T-helper 1 cell treated with Interleukin-12 subunit alpha and Interleukin-12 subunit beta and Interleukin-4 antibody, amounts not matched to agents 30 μg/mL and 1 μg/mL, for 36 hours (primary cell): ENCODE measurements at regions not wholly inside any gene's neighbourhood (a gene's known extent, or its start where the extent isn't known, plus 50 kb on each side); places are given as distances from the start of the nearest gene placed in this dataset.

Source experiments
- H3K27ac Mint-ChIP-seq: one replicate; pipeline ENCODE4 v1.8.0; 2021; ENCODE audit warnings: mild to moderate bottlenecking, mixed read lengths
- H3K27me3 Mint-ChIP-seq: one replicate; pipeline ENCODE4 v1.8.0; 2021; ENCODE audit warnings: low read depth, mixed read lengths
- H3K36me3 Mint-ChIP-seq: one replicate; pipeline ENCODE4 v1.8.0; 2021; ENCODE audit warnings: low read depth, mixed read lengths
- H3K4me1 Mint-ChIP-seq: one replicate; pipeline ENCODE4 v1.8.0; 2021; ENCODE audit warnings: low read depth, mixed read lengths
- H3K4me3 Mint-ChIP-seq: one replicate; pipeline ENCODE4 v1.8.0; 2021; ENCODE audit warnings: mild to moderate bottlenecking, moderate library complexity, mixed read lengths
- H3K9me3 Mint-ChIP-seq: one replicate; pipeline ENCODE4 v1.8.0; 2021; ENCODE audit warnings: mixed read lengths

- H3K4me1 Mint-ChIP-seq, result no peaks in the 10 kb centered on the region
- no peaks in the 10 kb centered on the region for H3K36me3 Mint-ChIP-seq
- H3K4me3 Mint-ChIP-seq, result no peak overlapping the region
- H3K27ac Mint-ChIP-seq, result no peak overlapping the region
- H3K9me3 Mint-ChIP-seq, result no peaks in the 10 kb centered on the region
- no peaks in the 10 kb centered on the region for H3K27me3 Mint-ChIP-seq
These were observed 452.2 kb downstream of the TSHZ3 start for GRCh38 chr19:30897034-30897433.

DNA sequence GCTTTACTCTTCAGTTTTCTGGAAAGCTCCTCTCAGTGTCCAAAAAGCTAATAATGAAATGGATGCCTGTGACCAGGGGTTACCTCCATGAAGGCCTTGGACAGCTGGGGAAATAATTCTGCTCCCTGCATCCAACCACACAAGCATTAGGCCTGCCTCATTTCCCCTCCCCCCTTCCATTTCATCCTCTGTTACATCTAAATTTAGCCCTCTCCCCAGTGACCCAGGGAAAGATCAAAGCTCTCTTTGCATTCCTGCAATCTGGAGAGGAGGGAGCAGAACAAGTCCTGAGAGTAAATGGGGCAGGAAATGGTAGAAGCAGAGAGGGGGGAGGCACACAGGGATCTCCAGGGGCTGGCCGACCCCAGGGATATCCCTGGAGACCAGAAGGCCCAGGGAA lies 452.7 kb downstream of the TSHZ3 start:
- no peak overlapping the region for H3K27ac Mint-ChIP-seq

DNA sequence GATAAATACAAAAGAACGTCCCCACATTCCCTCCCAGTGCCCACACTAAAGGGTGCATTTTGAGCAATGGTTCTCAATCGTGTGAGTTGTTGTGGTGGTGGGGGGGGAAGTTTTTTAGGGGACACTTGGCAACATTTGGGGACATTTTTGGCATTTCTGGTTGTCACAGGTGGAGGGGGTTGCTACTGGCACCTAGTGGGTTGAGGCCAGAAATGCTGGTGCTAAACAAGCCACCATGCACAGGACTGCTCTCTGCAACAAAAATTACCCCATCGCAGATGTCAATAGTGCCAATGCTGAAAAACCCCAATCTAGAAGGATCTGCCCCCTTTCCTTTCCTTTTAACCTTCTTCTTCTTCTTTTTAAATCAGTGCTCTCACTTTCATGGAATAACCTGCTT lies 453.3 kb downstream of the TSHZ3 start:
- Mint-ChIP-seq H3K27me3 (no peaks in the 10 kb centered on the region), H3K36me3 (no peaks in the 10 kb centered on the region), H3K4me3 (no peak overlapping the region), H3K4me1 (no peaks in the 10 kb centered on the region), H3K9me3 (no peaks in the 10 kb centered on the region), H3K27ac (no peak overlapping the region)

More for the DNA sequence above, 452.7 kb downstream of the TSHZ3 start:
- Mint-ChIP-seq H3K4me1 (no peaks in the 10 kb centered on the region), H3K4me3 (no peak overlapping the region), H3K27me3 (no peaks in the 10 kb centered on the region), H3K9me3 (no peaks in the 10 kb centered on the region), H3K36me3 (no peaks in the 10 kb centered on the region)

- Mint-ChIP-seq H3K9me3 (no peaks in the 10 kb centered on the region), H3K27ac (no peak overlapping the region), H3K36me3 (no peaks in the 10 kb centered on the region), H3K27me3 (no peaks in the 10 kb centered on the region), H3K4me3 (no peak overlapping the region), H3K4me1 (no peaks in the 10 kb centered on the region)
These were observed 458.2 kb downstream of the TSHZ3 start for GRCh38 chr19:30891051-30891450.

DNA sequence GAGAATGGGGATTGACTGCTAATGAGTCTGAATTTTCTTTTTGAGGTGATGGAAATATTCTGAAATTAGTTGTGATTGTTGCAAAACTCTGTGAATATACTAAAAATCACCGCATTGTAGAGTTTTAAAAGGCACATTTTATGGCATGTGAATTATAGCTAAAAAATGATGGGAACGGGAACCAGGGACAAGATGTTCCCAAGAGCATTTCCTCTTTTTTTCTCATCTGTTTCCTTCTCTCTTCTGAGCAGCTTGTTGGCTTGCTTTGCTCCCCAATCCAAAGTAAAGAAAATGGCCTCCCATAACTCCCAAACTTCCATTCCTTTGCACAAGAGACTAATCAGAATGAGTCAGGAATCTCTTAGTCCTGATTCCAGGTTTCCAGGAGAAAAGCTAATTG lies 459.2 kb downstream of the TSHZ3 start:
- no peak overlapping the region for H3K27ac Mint-ChIP-seq
- no peak overlapping the region for H3K4me3 Mint-ChIP-seq
- H3K27me3 Mint-ChIP-seq, result no peaks in the 10 kb centered on the region
- H3K36me3 Mint-ChIP-seq, result no peaks in the 10 kb centered on the region
- no peaks in the 10 kb centered on the region for H3K9me3 Mint-ChIP-seq
- no peaks in the 10 kb centered on the region for H3K4me1 Mint-ChIP-seq

DNA sequence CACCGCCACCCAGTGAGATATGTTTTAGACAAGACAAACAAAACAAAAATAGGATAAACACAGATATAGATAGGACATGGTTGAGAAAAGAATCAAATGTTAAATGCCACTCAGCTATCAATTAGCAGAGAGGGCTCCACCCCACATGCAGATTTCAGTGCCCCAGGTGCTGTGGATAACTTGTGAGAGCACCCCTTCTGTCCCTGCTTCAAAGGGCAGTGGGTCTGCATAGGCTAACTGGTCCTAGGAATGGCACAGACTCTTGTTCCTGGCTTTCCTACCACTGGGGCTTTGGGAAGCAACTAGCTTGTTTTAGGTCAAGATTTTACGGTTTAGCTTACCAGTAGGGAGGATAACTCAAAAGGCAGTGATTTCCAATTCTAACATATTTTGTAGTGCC lies 460.3 kb downstream of the TSHZ3 start:
- no peak overlapping the region for H3K4me3 Mint-ChIP-seq
- no peaks in the 10 kb centered on the region for H3K27me3 Mint-ChIP-seq
- H3K27ac Mint-ChIP-seq, result no peak overlapping the region
- H3K4me1 Mint-ChIP-seq, result no peaks in the 10 kb centered on the region
- no peaks in the 10 kb centered on the region for H3K36me3 Mint-ChIP-seq
- H3K9me3 Mint-ChIP-seq, result no peaks in the 10 kb centered on the region

DNA sequence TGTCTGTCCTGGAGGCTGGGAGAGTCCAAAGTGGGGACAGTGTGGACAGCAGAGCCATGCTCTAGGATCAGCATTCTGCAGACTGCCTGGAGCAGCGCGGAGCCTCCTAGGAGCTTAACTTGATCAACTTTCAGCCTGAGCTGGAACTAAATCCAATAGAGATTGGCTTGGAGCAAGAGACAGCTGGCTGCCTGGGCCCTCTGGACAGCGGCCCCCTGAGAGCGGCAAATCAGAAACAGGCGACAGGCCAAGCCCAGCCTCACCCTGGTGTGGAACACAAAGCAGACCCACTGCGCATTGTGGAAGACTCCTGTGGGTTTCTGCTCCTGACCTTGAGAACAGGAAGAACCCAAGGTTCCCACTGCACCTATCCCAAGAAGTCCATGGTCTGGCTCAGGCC lies 462.2 kb downstream of the TSHZ3 start:
- Mint-ChIP-seq H3K27me3 (no peaks in the 10 kb centered on the region), H3K27ac (no peak overlapping the region), H3K36me3 (no peaks in the 10 kb centered on the region), H3K9me3 (no peaks in the 10 kb centered on the region), H3K4me1 (no peaks in the 10 kb centered on the region), H3K4me3 (no peak overlapping the region)

DNA sequence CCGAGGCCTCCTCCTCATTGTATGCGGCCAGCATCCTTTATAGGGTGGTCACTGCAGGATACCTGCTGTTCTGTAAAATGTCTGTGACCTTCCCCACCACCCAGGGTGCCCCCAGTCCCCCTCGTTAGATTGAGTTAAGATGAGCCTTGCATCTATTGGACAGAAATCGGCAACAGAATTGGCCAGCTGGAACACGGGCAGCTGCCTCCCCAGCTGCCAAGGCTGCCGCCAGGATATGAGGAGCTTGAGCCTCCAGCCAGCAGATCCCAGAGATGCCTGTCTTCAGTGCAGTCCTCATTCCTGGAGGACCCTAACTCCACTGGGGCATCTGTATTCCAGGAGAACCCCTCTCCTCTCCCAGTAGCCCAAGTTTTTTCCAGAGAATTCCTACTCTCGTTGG lies 463.0 kb downstream of the TSHZ3 start:
- Mint-ChIP-seq H3K9me3 (no peaks in the 10 kb centered on the region), H3K36me3 (no peaks in the 10 kb centered on the region), H3K4me1 (no peaks in the 10 kb centered on the region), H3K4me3 (no peak overlapping the region), H3K27me3 (no peaks in the 10 kb centered on the region), H3K27ac (no peak overlapping the region)

- no peaks in the 10 kb centered on the region for H3K4me1 Mint-ChIP-seq
- no peaks in the 10 kb centered on the region for H3K36me3 Mint-ChIP-seq
- no peak overlapping the region for H3K27ac Mint-ChIP-seq
- no peak overlapping the region for H3K4me3 Mint-ChIP-seq
- H3K9me3 Mint-ChIP-seq, result no peaks in the 10 kb centered on the region
- no peaks in the 10 kb centered on the region for H3K27me3 Mint-ChIP-seq
These were observed 465.0 kb downstream of the TSHZ3 start for GRCh38 chr19:30884146-30884812.

GRCh38 chr19:30883071-30883470 lies 466.2 kb downstream of the TSHZ3 start:
- Mint-ChIP-seq H3K4me1 (no peaks in the 10 kb centered on the region), H3K27me3 (no peaks in the 10 kb centered on the region), H3K36me3 (no peaks in the 10 kb centered on the region), H3K27ac (no peak overlapping the region), H3K9me3 (no peaks in the 10 kb centered on the region), H3K4me3 (no peak overlapping the region)

DNA sequence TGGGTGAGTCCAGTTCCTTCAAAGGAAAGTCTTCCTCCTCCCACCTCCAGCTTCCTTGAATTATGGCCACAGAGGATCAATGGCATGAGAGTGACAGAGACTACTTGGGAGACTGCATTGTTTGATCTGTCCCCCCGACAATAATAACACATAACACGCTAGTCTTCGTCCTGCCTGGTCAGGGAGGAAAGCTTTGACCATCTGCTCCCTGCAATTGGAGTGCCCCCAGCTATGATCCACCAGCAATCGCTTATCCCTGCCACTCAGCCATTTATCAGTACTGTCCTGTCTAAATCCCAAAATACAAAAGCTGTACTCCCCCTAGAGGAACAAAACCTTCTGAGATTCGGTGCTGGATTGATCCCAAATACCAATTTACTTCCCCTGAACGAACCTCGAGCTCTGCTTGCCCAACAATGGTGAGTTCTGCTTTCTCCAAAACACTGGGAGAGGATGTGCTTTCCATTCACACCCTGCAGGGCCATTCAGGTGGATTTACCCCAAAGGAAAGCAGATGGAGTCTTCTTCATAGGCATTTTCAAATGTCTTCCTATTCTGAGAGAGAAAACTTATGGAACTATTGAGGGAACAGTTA lies 466.7 kb downstream of the TSHZ3 start:
- Mint-ChIP-seq H3K4me1 (no peaks in the 10 kb centered on the region), H3K4me3 (no peak overlapping the region), H3K9me3 (no peaks in the 10 kb centered on the region), H3K36me3 (no peaks in the 10 kb centered on the region), H3K27ac (no peak overlapping the region), H3K27me3 (no peaks in the 10 kb centered on the region)

DNA sequence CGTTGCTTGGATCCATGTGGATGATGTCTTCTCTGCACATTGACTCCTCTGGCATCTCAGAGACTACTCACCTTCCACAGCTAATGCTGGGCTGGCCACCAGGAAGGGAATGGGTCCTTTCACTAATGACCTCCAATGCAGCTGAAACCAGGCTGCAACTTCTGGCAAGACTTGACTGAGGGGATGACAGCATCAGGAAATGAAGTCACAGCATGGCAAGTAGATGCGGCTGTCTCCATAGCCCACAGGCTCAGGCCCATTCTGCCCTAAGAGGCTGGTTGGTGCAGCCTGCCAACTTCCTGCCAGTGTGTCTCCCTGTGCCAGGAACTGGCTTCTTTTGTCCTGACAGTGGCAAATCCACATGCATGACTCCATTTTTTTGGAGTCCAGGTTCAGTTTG lies 467.3 kb downstream of the TSHZ3 start:
- H3K36me3 Mint-ChIP-seq, result no peaks in the 10 kb centered on the region
- H3K27ac Mint-ChIP-seq, result no peak overlapping the region
- H3K4me3 Mint-ChIP-seq, result no peak overlapping the region
- H3K27me3 Mint-ChIP-seq, result no peaks in the 10 kb centered on the region
- H3K9me3 Mint-ChIP-seq, result no peaks in the 10 kb centered on the region
- no peaks in the 10 kb centered on the region for H3K4me1 Mint-ChIP-seq

GRCh38 chr19:30881281-30881680 lies 468.0 kb downstream of the TSHZ3 start:
- Mint-ChIP-seq H3K27me3 (no peaks in the 10 kb centered on the region), H3K36me3 (no peaks in the 10 kb centered on the region), H3K27ac (no peak overlapping the region), H3K4me3 (no peak overlapping the region), H3K9me3 (no peaks in the 10 kb centered on the region), H3K4me1 (no peaks in the 10 kb centered on the region)

GRCh38 chr19:30880551-30880950 lies 468.7 kb downstream of the TSHZ3 start:
- Mint-ChIP-seq H3K27me3 (no peaks in the 10 kb centered on the region), H3K27ac (no peak overlapping the region), H3K4me3 (no peak overlapping the region), H3K36me3 (no peaks in the 10 kb centered on the region), H3K4me1 (no peaks in the 10 kb centered on the region), H3K9me3 (no peaks in the 10 kb centered on the region)

DNA sequence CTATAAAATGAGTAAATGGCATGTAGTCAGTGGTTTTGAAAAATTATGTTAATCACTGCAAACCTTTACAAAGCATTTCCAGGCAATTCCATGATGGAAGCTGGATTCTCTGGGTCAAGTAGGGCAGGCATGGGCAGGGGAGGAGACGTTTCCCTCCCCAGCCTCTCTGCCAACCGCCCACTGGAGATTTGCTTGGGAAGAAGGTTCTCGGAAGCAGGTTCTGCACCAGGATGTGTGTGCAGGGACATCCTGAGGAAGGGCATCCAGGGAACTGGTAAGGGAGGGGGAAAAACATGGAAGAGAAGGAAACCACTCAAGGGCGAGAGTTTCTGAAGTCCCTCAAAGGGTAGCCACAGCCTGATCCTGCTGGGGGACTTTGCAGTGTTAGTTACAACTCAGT lies 469.1 kb downstream of the TSHZ3 start:
- Mint-ChIP-seq H3K4me1 (no peaks in the 10 kb centered on the region), H3K27ac (no peak overlapping the region), H3K36me3 (no peaks in the 10 kb centered on the region), H3K27me3 (no peaks in the 10 kb centered on the region), H3K9me3 (no peaks in the 10 kb centered on the region), H3K4me3 (no peak overlapping the region)

DNA sequence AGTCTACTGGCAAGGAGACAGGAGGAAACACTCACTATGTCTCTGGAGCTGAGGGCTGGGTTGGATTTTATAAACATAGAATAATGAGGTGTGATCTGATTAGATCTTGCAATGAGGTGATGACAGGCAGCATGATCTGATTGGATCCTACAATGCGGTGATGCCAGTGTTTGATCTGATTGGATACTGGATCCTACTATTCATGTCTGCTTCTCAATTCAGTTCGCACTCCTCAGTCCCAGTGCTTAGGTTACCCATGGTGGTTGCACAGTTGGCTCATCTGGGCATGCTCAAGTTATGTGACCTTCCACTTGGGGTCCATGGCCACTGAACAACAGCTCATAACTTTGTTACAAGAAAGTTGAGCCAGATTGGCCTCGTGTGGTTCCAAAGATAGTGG lies 469.5 kb downstream of the TSHZ3 start:
- no peak overlapping the region for H3K4me3 Mint-ChIP-seq
- no peaks in the 10 kb centered on the region for H3K4me1 Mint-ChIP-seq
- no peak overlapping the region for H3K27ac Mint-ChIP-seq
- no peaks in the 10 kb centered on the region for H3K27me3 Mint-ChIP-seq
- H3K36me3 Mint-ChIP-seq, result no peaks in the 10 kb centered on the region
- no peaks in the 10 kb centered on the region for H3K9me3 Mint-ChIP-seq
